ENCODE measurements at regions not wholly inside any gene's neighbourhood (a gene's known extent, or its start where the extent isn't known, plus 50 kb on each side); places are given as distances from the start of the nearest gene placed in this dataset.

GRCh38 chr4:36919721-36920120 is 324.8 kb upstream of the NWD2 start:
- H3K27ac Mint-ChIP-seq, result no peak overlapping the region
- H3K4me2 ChIP-seq (replicated peaks; ENCODE audit: extremely low read depth, low read length, poor library complexity, severe bottlenecking), result no peak overlapping the region
- no peak overlapping the region for H3K4me3 ChIP-seq (replicated peaks in 1 of 3; ENCODE audit: low read depth in 2 of 3, low read length in 3 of 3)
- H3K9ac ChIP-seq (ENCODE audit: insufficient read depth, low read length, poor library complexity, severe bottlenecking), result no peak overlapping the region
- H3K9me3 Mint-ChIP-seq, result peaks cover 0 to 5% (median 0%) of the 10 kb centered on the region in 7 donors
- peaks cover 3% of the 10 kb centered on the region for H3K4me1 Mint-ChIP-seq
- H3K9me3 ChIP-seq (replicated peaks in 1 of 2; ENCODE audit: control insufficient read depth in 1 of 2, insufficient read depth in 1 of 2, low read length in 2 of 2), result no peaks in the 10 kb centered on the region
- no peak overlapping the region for H2AFZ ChIP-seq (ENCODE audit: insufficient read depth, low read depth, low read length, poor library complexity, severe bottlenecking)
- H4K20me1 ChIP-seq (ENCODE audit: insufficient read depth, low read length), result no peaks in the 10 kb centered on the region
- H3K27me3 ChIP-seq (ENCODE audit: control insufficient read depth in 2 of 2, insufficient read depth in 2 of 2, low read length in 2 of 2), result no peaks in the 10 kb centered on the region
- H3K4me1 ChIP-seq (ENCODE audit: control insufficient read depth in 1 of 2, insufficient read depth in 2 of 2, low read length in 2 of 2), result no peaks in the 10 kb centered on the region
- H3K79me2 ChIP-seq (ENCODE audit: insufficient read depth, low read length), result no peaks in the 10 kb centered on the region
- no peak overlapping the region for H3K4me3 Mint-ChIP-seq
- intact Hi-C loops (cut with micrococcal nuclease), result no loop called here
- WGBS (ENCODE audit: insufficient coverage), result no CpG with 5 or more reads among the region's 2 CpGs
- H3K27me3 Mint-ChIP-seq (ENCODE audit: low read depth in 3 of 3), result peaks cover 0 to 1% (median 1%) of the 10 kb centered on the region in 3 donors
- no peak for TF ChIP-seq CTCF (IDR thresholded peaks at IDR 0.05)
- no peak for DNase-seq
- no peaks in the 10 kb centered on the region for H3K36me3 Mint-ChIP-seq
- H3K36me3 ChIP-seq (replicated peaks in 1 of 2; ENCODE audit: control insufficient read depth in 1 of 2, insufficient read depth in 2 of 2, low read length in 2 of 2), result no peaks in the 10 kb centered on the region
- H3K27ac ChIP-seq (ENCODE audit: low read depth in 1 of 2, low read length in 2 of 2), result no peak overlapping the region

GRCh38 chr4:36921476-36922216 is 322.9 kb upstream of the NWD2 start:
- Histone ChIP-seq H4K20me1 (ENCODE audit: insufficient read depth, low read length) (no peaks in the 10 kb centered on the region), H3K4me2 (replicated peaks; ENCODE audit: extremely low read depth, low read length, poor library complexity, severe bottlenecking) (no peak overlapping the region), H3K79me2 (ENCODE audit: insufficient read depth, low read length) (no peaks in the 10 kb centered on the region), H2AFZ (ENCODE audit: insufficient read depth, low read depth, low read length, poor library complexity, severe bottlenecking) (no peak overlapping the region), H3K9ac (ENCODE audit: insufficient read depth, low read length, poor library complexity, severe bottlenecking) (no peak overlapping the region), H3K4me1 (ENCODE audit: control insufficient read depth in 1 of 2, insufficient read depth in 2 of 2, low read length in 2 of 2) (no peaks in the 10 kb centered on the region), H3K4me3 (replicated peaks in 1 of 3; ENCODE audit: low read depth in 2 of 3, low read length in 3 of 3) (no peak overlapping the region), H3K27ac (ENCODE audit: low read depth in 1 of 2, low read length in 2 of 2) (no peak overlapping the region), H3K36me3 (replicated peaks in 1 of 2; ENCODE audit: control insufficient read depth in 1 of 2, insufficient read depth in 2 of 2, low read length in 2 of 2) (no peaks in the 10 kb centered on the region), H3K9me3 (replicated peaks in 1 of 2; ENCODE audit: control insufficient read depth in 1 of 2, insufficient read depth in 1 of 2, low read length in 2 of 2) (no peaks in the 10 kb centered on the region), H3K27me3 (ENCODE audit: control insufficient read depth in 2 of 2, insufficient read depth in 2 of 2, low read length in 2 of 2) (no peaks in the 10 kb centered on the region)
- peaks cover 3% of the 10 kb centered on the region for H3K4me1 Mint-ChIP-seq
- no peak overlapping the region for H3K4me3 Mint-ChIP-seq
- H3K9me3 Mint-ChIP-seq, result peaks cover 0 to 3% (median 0%) of the 10 kb centered on the region in 7 donors
- intact Hi-C loops (cut with micrococcal nuclease), result no loop called here
- peaks cover 0 to 1% (median 1%) of the 10 kb centered on the region in 3 donors for H3K27me3 Mint-ChIP-seq (ENCODE audit: low read depth in 3 of 3)
- DNase-seq, result no peak
- no peaks in the 10 kb centered on the region for H3K36me3 Mint-ChIP-seq
- H3K27ac Mint-ChIP-seq, result no peak overlapping the region
- no peak for TF ChIP-seq CTCF (IDR thresholded peaks at IDR 0.05)
